Pancreas (tissue), 10 donors: ENCODE measurements at regions not wholly inside any gene's neighbourhood (a gene's known extent, or its start where the extent isn't known, plus 50 kb on each side); places are given as distances from the start of the nearest gene placed in this dataset.

Source experiments
- ATAC-seq, 4 donors: fragments of 200-7000 bp; cut with Tn5 transposase; one replicate each; pipeline versions ENCODE4 v1.8.0 to v1.9.1; 2020; ENCODE audit warnings: mild to moderate bottlenecking in 4 of 4, moderate library complexity in 4 of 4
- DNase-seq, 6 donors: peaks; one replicate each; pipeline ENCODE4 v3.0.0-alpha.2; 2020
- FAIRE-seq: peaks from 2 replicates; lab custom pipeline; 2012; peaks lifted over from hg19 to GRCh38; lab: Jason Lieb, UNC
- H3K27ac ChIP-seq, 4 donors: fragments of 200-600 bp; sonication (generic); 1 replicate in 3 of 4; 2 replicates in 1 of 4; pipeline versions ENCODE4 v1.5.0 to v1.8.0; 2020
- H3K27me3 ChIP-seq, 4 donors: fragments of 200-600 bp; one replicate each; pipeline ENCODE4 v1.8.0; 2021
- H3K36me3 ChIP-seq, 3 donors: fragments of 200-600 bp; sonication (generic) in 1 of 3; one replicate each; pipeline versions ENCODE4 v1.5.0 to v1.8.0; 2020 to 2021
- H3K4me1 ChIP-seq, 3 donors: fragments of 200-600 bp; one replicate each; pipeline ENCODE4 v1.8.0; 2021
- H3K4me3 ChIP-seq, 4 donors: fragments of 200-600 bp; sonication (generic) in 2 of 4; one replicate each; pipeline versions ENCODE4 v1.5.0 to v1.8.0; 2020 to 2021
- H3K9me3 ChIP-seq, 4 donors: fragments of 200-600 bp; one replicate each; pipeline ENCODE4 v1.8.0; 2021
- CTCF ChIP-seq, 4 donors: fragments of 200-600 bp; sonication (generic) in 3 of 4; IDR thresholded peaks; one replicate each; pipeline versions ENCODE4 v1.5.0 to v1.8.0; 2021; ENCODE audit warnings: antibody characterized with exemption in 4 of 4
- WGBS, 2 donors: extraction: QIAGEN DNeasy Blood & Tissue Kit; methylation state at CpG; one replicate each; pipeline ENCODE4 v1.1.7; 2013; 5-methylcytosine and 5-hydroxymethylcytosine counted together
- intact Hi-C, 3 donors: fragments of 100-400 bp; cut with DNase I; formaldehyde crosslinking; loops; one replicate each; pipeline versions ENCODE4 v1.11.1 to v1.14.2; 2022
- donor health status: healthy with polysubstance abuse.
- donor health status: DM: no; HTN: no; CAD: no; lungs with moderate emphysema.
- donor health status: DM: no; HTN: no; CAD: no.
- donor health status: control.
- donor health status: control.
- donor health status: Bipolar disorder and iron deficiency.
- donor health status: DM: yes; HTN: yes; CAD: no.
- donor health status: DM: no; HTN: no; CAD: no.
- donor health status: DM: no; HTN: no; CAD: no.
- donor health status: DM: yes; HTN: yes; CAD: no.

GRCh38 chr5:60386436-60387050, 313.4 kb downstream of the DEPDC1B start:
- H3K4me1 ChIP-seq: no peaks in the 10 kb centered on the region
- FAIRE-seq (no peak), DNase-seq (no peak), ATAC-seq (no peak)
- no peak overlapping the region for H3K4me3 ChIP-seq
- H3K27ac ChIP-seq: no peak overlapping the region
- intact Hi-C loops: no loop called here
- 47 to 51% methylated on average over 5 of the region's 5 CpGs for WGBS, 2 donors
- H3K9me3 ChIP-seq: no peaks in the 10 kb centered on the region
- no peak for TF ChIP-seq CTCF (IDR thresholded peaks at IDR 0.05)
- H3K27me3 ChIP-seq: no peaks in the 10 kb centered on the region
- H3K36me3 ChIP-seq: no peaks in the 10 kb centered on the region

GRCh38 chr5:60382716-60383115, 317.2 kb downstream of the DEPDC1B start:
- no peak overlapping the region for H3K4me3 ChIP-seq
- peak in 2 of 6 donors; percentile 8 to 15 for DNase-seq
- FAIRE-seq: no peak
- no peak overlapping the region for H3K27ac ChIP-seq
- WGBS, 2 donors: 51 to 53% methylated on average over 3 of the region's 3 CpGs
- peak in 2 of 4 donors; percentile 11 to 21 for TF ChIP-seq CTCF (IDR thresholded peaks at IDR 0.05)
- H3K9me3 ChIP-seq: no peaks in the 10 kb centered on the region
- no peaks in the 10 kb centered on the region for H3K27me3 ChIP-seq
- ATAC-seq: peak in 3 of 4 donors; percentile 64 to 88 (median 80)
- H3K4me1 ChIP-seq: no peaks in the 10 kb centered on the region
- H3K36me3 ChIP-seq: no peaks in the 10 kb centered on the region
- intact Hi-C loops: no loop called here

- Histone ChIP-seq H3K27me3 (no peaks in the 10 kb centered on the region), H3K4me1 (no peaks in the 10 kb centered on the region), H3K27ac (no peak overlapping the region), H3K4me3 (no peak overlapping the region), H3K9me3 (no peaks in the 10 kb centered on the region), H3K36me3 (no peaks in the 10 kb centered on the region)
- DNase-seq (no peak), FAIRE-seq (no peak), ATAC-seq (no peak)
- intact Hi-C loops: no loop called here
- no peak for TF ChIP-seq CTCF (IDR thresholded peaks at IDR 0.05)
- WGBS, 2 donors: 93 to 94% methylated on average over 4 of the region's 4 CpGs
Observed at GRCh38 chr5:60379907-60380306, 320.1 kb downstream of the DEPDC1B start.

- no peak for TF ChIP-seq CTCF (IDR thresholded peaks at IDR 0.05)
- Histone ChIP-seq H3K36me3 (no peaks in the 10 kb centered on the region), H3K27me3 (no peaks in the 10 kb centered on the region), H3K9me3 (no peaks in the 10 kb centered on the region), H3K4me1 (peaks cover 0 to 3% (median 0%) of the 10 kb centered on the region in 3 donors), H3K4me3 (no peak overlapping the region), H3K27ac (no peak overlapping the region)
- WGBS, 2 donors: 97 to 100% methylated on average over 1 of the region's 1 CpG
- no peak for ATAC-seq
- DNase-seq: no peak
- intact Hi-C loops: no loop called here
- no peak for FAIRE-seq
Observed at GRCh38 chr5:60377826-60378225, 322.1 kb downstream of the DEPDC1B start.

GRCh38 chr5:60376860-60377259, 323.1 kb downstream of the DEPDC1B start:
- no peaks in the 10 kb centered on the region for H3K27me3 ChIP-seq
- H3K36me3 ChIP-seq: no peaks in the 10 kb centered on the region
- no peak for DNase-seq
- no peak for TF ChIP-seq CTCF (IDR thresholded peaks at IDR 0.05)
- 79 to 91% methylated on average over 4 of the region's 4 CpGs for WGBS, 2 donors
- no peak for FAIRE-seq
- ATAC-seq: no peak
- intact Hi-C loops: no loop called here
- H3K4me3 ChIP-seq: no peak overlapping the region
- H3K9me3 ChIP-seq: no peaks in the 10 kb centered on the region
- no peak overlapping the region for H3K27ac ChIP-seq
- peaks cover 0 to 10% (median 0%) of the 10 kb centered on the region in 3 donors for H3K4me1 ChIP-seq
